ENCODE measurements at regions not wholly inside any gene's neighbourhood (a gene's known extent, or its start where the extent isn't known, plus 50 kb on each side); places are given as distances from the start of the nearest gene placed in this dataset.

- DNase-seq (ENCODE audit: extremely low read depth, low read depth), result no peak
- no peak for TF ChIP-seq CTCF (IDR thresholded peaks at IDR 0.05; ENCODE audit: low read depth, low read length)
Measured at GRCh38 chr1:82923931-82924330, 1075.0 kb downstream of the TTLL7 start.

- no peak for DNase-seq (ENCODE audit: extremely low read depth, low read depth)
Measured at GRCh38 chr1:82921759-82922158, 1077.2 kb downstream of the TTLL7 start.

GRCh38 chr1:82920418-82921248 is 1078.3 kb downstream of the TTLL7 start:
- DNase-seq (ENCODE audit: extremely low read depth, low read depth), result no peak
- TF ChIP-seq CTCF (IDR thresholded peaks at IDR 0.05; ENCODE audit: low read depth, low read length), result no peak

More at GRCh38 chr1:82921759-82922158, 1077.2 kb downstream of the TTLL7 start:
- TF ChIP-seq CTCF (IDR thresholded peaks at IDR 0.05; ENCODE audit: low read depth, low read length), result no peak

- TF ChIP-seq CTCF (IDR thresholded peaks at IDR 0.05; ENCODE audit: low read depth, low read length), result no peak
- DNase-seq (ENCODE audit: extremely low read depth, low read depth), result no peak
Measured at GRCh38 chr1:82919837-82920236, 1079.1 kb downstream of the TTLL7 start.

- no peak for TF ChIP-seq CTCF (IDR thresholded peaks at IDR 0.05; ENCODE audit: low read depth, low read length)
Measured at GRCh38 chr1:82907313-82907712, 1091.6 kb downstream of the TTLL7 start.

GRCh38 chr1:82903626-82904025 is 1095.3 kb downstream of the TTLL7 start:
- no peak for DNase-seq (ENCODE audit: extremely low read depth, low read depth)
- TF ChIP-seq CTCF (IDR thresholded peaks at IDR 0.05; ENCODE audit: low read depth, low read length), result no peak

More at GRCh38 chr1:82907313-82907712, 1091.6 kb downstream of the TTLL7 start:
- DNase-seq (ENCODE audit: extremely low read depth, low read depth), result no peak

GRCh38 chr1:82901561-82901960 is 1097.4 kb downstream of the TTLL7 start:
- DNase-seq (ENCODE audit: extremely low read depth, low read depth), result no peak
- TF ChIP-seq CTCF (IDR thresholded peaks at IDR 0.05; ENCODE audit: low read depth, low read length), result no peak

Measured in AG09319 (cell line).